Neural cell (in vitro differentiated cells): ENCODE measurements at regions not wholly inside any gene's neighbourhood (a gene's known extent, or its start where the extent isn't known, plus 50 kb on each side); places are given as distances from the start of the nearest gene placed in this dataset.

ENCODE experiments used
- H2AFZ ChIP-seq: fragments of 200-600, 300-800 bp; sonication (generic), shearing (Covaris generic); 2 replicates; pipeline ENCODE4 v1.6.0; 2014; ENCODE audit warnings: low read depth, mild to moderate bottlenecking, antibody characterized with exemption, low read length, moderate library complexity
- H3F3A ChIP-seq: fragments of 200-600 bp; shearing (Covaris generic); 2 replicates; pipeline ENCODE4 v1.6.1; 2016; ENCODE audit warnings: mild to moderate bottlenecking, moderate library complexity, mixed read lengths, antibody characterized with exemption, low read length; ENCODE audit not compliant: insufficient read depth, poor library complexity, severe bottlenecking
- H3K27ac ChIP-seq: fragments of 200-600, 300-800 bp; sonication (generic), shearing (Covaris generic); 2 replicates; pipeline ENCODE4 v1.5.1; 2014; ENCODE audit warnings: mild to moderate bottlenecking, low read length, moderate library complexity
- H3K27me3 ChIP-seq: fragments of 300-800, 200-600 bp; sonication (generic), shearing (Covaris generic); 2 replicates; pipeline ENCODE4 v1.6.0; 2014; ENCODE audit warnings: mild to moderate bottlenecking, low read depth, low read length, moderate library complexity; ENCODE audit not compliant: insufficient read depth
- H3K36me3 ChIP-seq: fragments of 300-800, 200-600 bp; sonication (generic), shearing (Covaris generic); 2 replicates; pipeline ENCODE4 v1.5.1; 2014; ENCODE audit warnings: mild to moderate bottlenecking, antibody characterized with exemption, low read length, moderate library complexity; ENCODE audit not compliant: insufficient read depth
- H3K4me2 ChIP-seq: fragments of 300-800, 200-600 bp; sonication (generic), shearing (Covaris generic); 2 replicates; pipeline ENCODE4 v1.6.0; 2014; ENCODE audit warnings: mild to moderate bottlenecking, low read length
- H3K4me3 ChIP-seq: fragments of 300-800, 200-600 bp; sonication (generic), shearing (Covaris generic); 2 replicates; pipeline ENCODE4 v1.5.1; 2014; ENCODE audit warnings: mild to moderate bottlenecking, low read length, moderate library complexity
- H3K79me2 ChIP-seq: fragments of 200-600 bp; shearing (Covaris generic); replicated peaks from 2 replicates; pipeline ENCODE4 v1.6.0; 2014; ENCODE audit warnings: mild to moderate bottlenecking, low read length, moderate library complexity; ENCODE audit not compliant: insufficient read depth
- H3K9ac ChIP-seq: fragments of 300-800, 200-600 bp; sonication (generic), shearing (Covaris generic); 2 replicates; pipeline ENCODE4 v1.6.1; 2016; ENCODE audit warnings: mild to moderate bottlenecking, low read length, mixed read lengths
- H3K9me2 ChIP-seq: fragments of 200-600 bp; shearing (Covaris generic); 2 replicates; pipeline ENCODE4 v1.6.1; 2016; ENCODE audit warnings: mild to moderate bottlenecking, low read length, mixed read lengths; ENCODE audit not compliant: insufficient read depth
- H3K9me3 ChIP-seq: fragments of 200-600, 300-800 bp; sonication (generic), shearing (Covaris generic); 2 replicates; pipeline ENCODE4 v1.6.1; 2016; ENCODE audit warnings: mild to moderate bottlenecking, mixed run types, low read length, moderate library complexity, mixed read lengths
- H4K20me1 ChIP-seq: fragments of 200-600 bp; shearing (Covaris generic); 2 replicates; pipeline ENCODE4 v1.6.1; 2016; ENCODE audit warnings: mild to moderate bottlenecking, mixed run types; ENCODE audit not compliant: insufficient read depth
- CTCF ChIP-seq: fragments of 450-650 bp; IDR thresholded peaks from 2 replicates; pipeline ENCODE4 v1.5.1; 2014; ENCODE audit warnings: antibody characterized with exemption, mild to moderate bottlenecking, moderate library complexity; ENCODE audit not compliant: poor library complexity, severe bottlenecking
- EP300 ChIP-seq: fragments of 450-650 bp; conservative IDR thresholded peaks from 2 replicates; pipeline ENCODE4 v1.6.1; 2014; ENCODE audit warnings: antibody characterized with exemption, mild to moderate bottlenecking, moderate library complexity; ENCODE audit not compliant: poor library complexity, severe bottlenecking
- EZH2 ChIP-seq: fragments of 200-600, 300-800 bp; shearing (Covaris generic), sonication (generic); IDR thresholded peaks from 2 replicates; pipeline ENCODE4 v1.6.1; 2014; ENCODE audit warnings: antibody characterized with exemption, low read length, borderline replicate concordance, mild to moderate bottlenecking; ENCODE audit not compliant: insufficient read depth, poor library complexity, severe bottlenecking
- MXI1 ChIP-seq: fragments of 450-650 bp; conservative IDR thresholded peaks from 2 replicates; pipeline ENCODE4 v1.6.1; 2014; ENCODE audit warnings: antibody characterized with exemption, mild to moderate bottlenecking; ENCODE audit not compliant: poor library complexity, severe bottlenecking
- POLR2AphosphoS5 ChIP-seq: IDR thresholded peaks from 2 replicates; pipeline ENCODE4 v1.6.1; 2012
- RAD21 ChIP-seq: fragments of 450-650 bp; conservative IDR thresholded peaks from 2 replicates; pipeline ENCODE4 v1.6.1; 2014; ENCODE audit warnings: antibody characterized with exemption, mild to moderate bottlenecking, moderate library complexity
- REST ChIP-seq: IDR thresholded peaks from 2 replicates; pipeline ENCODE4 v1.6.1; 2012; ENCODE audit warnings: borderline replicate concordance
- SMC3 ChIP-seq: fragments of 450-650 bp; conservative IDR thresholded peaks from 2 replicates; pipeline ENCODE4 v1.6.1; 2014; ENCODE audit warnings: antibody characterized with exemption, mild to moderate bottlenecking, moderate library complexity; ENCODE audit not compliant: poor library complexity
- TAF1 ChIP-seq: IDR thresholded peaks from 2 replicates; pipeline ENCODE4 v1.6.1; 2012; ENCODE audit warnings: low read depth

- Histone ChIP-seq H3K9ac (no peak overlapping the region), H4K20me1 (no peaks in the 10 kb centered on the region), H3K27ac (no peak overlapping the region), H3K36me3 (no peaks in the 10 kb centered on the region), H2AFZ (no peak overlapping the region), H3K9me3 (no peaks in the 10 kb centered on the region), H3K9me2 (no peaks in the 10 kb centered on the region), H3K4me3 (no peak overlapping the region), H3K79me2 (no peaks in the 10 kb centered on the region), H3K27me3 (no peaks in the 10 kb centered on the region), H3K4me2 (no peak overlapping the region), H3F3A (no peaks in the 10 kb centered on the region)
- TF ChIP-seq RAD21 = no peak
- TF ChIP-seq POLR2AphosphoS5 = no peak
These were observed 590.8 kb downstream of the LMO7 start for GRCh38 chr13:76226941-76227340.

- TF ChIP-seq MXI1 = no peak
- no peak for TF ChIP-seq TAF1
- TF ChIP-seq REST = no peak
- no peak for TF ChIP-seq CTCF
- TF ChIP-seq EP300 = no peak
- no peak for TF ChIP-seq POLR2AphosphoS5
- TF ChIP-seq SMC3 = no peak
- TF ChIP-seq RAD21 = no peak
- no peak for TF ChIP-seq EZH2
These were observed 589.8 kb downstream of the LMO7 start for GRCh38 chr13:76225815-76226489.

GRCh38 chr13:76223999-76224398 is 587.9 kb downstream of the LMO7 start:
- Histone ChIP-seq H3K36me3 (no peaks in the 10 kb centered on the region), H3K4me2 (no peak overlapping the region), H3K79me2 (no peaks in the 10 kb centered on the region), H3K9ac (no peak overlapping the region), H3K27ac (no peak overlapping the region), H3K4me3 (no peak overlapping the region), H4K20me1 (no peaks in the 10 kb centered on the region), H3K9me3 (no peaks in the 10 kb centered on the region), H2AFZ (no peak overlapping the region), H3K27me3 (no peaks in the 10 kb centered on the region), H3F3A (no peaks in the 10 kb centered on the region), H3K9me2 (no peaks in the 10 kb centered on the region)
- TF ChIP-seq TAF1 (no peak), EP300 (no peak), POLR2AphosphoS5 (no peak), EZH2 (no peak), REST (no peak), CTCF (no peak), MXI1 (no peak), SMC3 (no peak), RAD21 (no peak)

More at GRCh38 chr13:76225815-76226489, 589.8 kb downstream of the LMO7 start:
- Histone ChIP-seq H3K79me2 (no peaks in the 10 kb centered on the region), H3K4me3 (no peak overlapping the region), H3K27ac (no peak overlapping the region), H3K36me3 (no peaks in the 10 kb centered on the region), H3K9me3 (no peaks in the 10 kb centered on the region), H3K9me2 (no peaks in the 10 kb centered on the region), H4K20me1 (no peaks in the 10 kb centered on the region), H2AFZ (no peak overlapping the region), H3F3A (no peaks in the 10 kb centered on the region), H3K27me3 (no peaks in the 10 kb centered on the region), H3K4me2 (no peak overlapping the region), H3K9ac (no peak overlapping the region)
